A673 (cell line): ENCODE measurements at regions not wholly inside any gene's neighbourhood (a gene's known extent, or its start where the extent isn't known, plus 50 kb on each side); places are given as distances from the start of the nearest gene placed in this dataset.

Experiments used
- CTCF ChIP-seq: fragments of 300-800, 200-600 bp; sonication (generic); conservative IDR thresholded peaks from 2 replicates; pipeline ENCODE4 v1.5.1; 2017; ENCODE audit warnings: low read depth, mild to moderate bottlenecking, antibody characterized with exemption, low read length, moderate library complexity, mixed read lengths
- EZH2 ChIP-seq: fragments of 200-600 bp; sonication (generic); IDR thresholded peaks from 2 replicates; pipeline ENCODE4 v1.6.1; 2017; ENCODE audit warnings: borderline replicate concordance, low read depth, mild to moderate bottlenecking, mixed read lengths, antibody characterized with exemption, low read length; ENCODE audit not compliant: poor library complexity, severe bottlenecking

- TF ChIP-seq CTCF (no peak), EZH2 (no peak)
These were observed 108.4 kb upstream of the SEMA3A start for GRCh38 chr7:84302949-84303348.
